ENCODE measurements at regions not wholly inside any gene's neighbourhood (a gene's known extent, or its start where the extent isn't known, plus 50 kb on each side); places are given as distances from the start of the nearest gene placed in this dataset.

DNA sequence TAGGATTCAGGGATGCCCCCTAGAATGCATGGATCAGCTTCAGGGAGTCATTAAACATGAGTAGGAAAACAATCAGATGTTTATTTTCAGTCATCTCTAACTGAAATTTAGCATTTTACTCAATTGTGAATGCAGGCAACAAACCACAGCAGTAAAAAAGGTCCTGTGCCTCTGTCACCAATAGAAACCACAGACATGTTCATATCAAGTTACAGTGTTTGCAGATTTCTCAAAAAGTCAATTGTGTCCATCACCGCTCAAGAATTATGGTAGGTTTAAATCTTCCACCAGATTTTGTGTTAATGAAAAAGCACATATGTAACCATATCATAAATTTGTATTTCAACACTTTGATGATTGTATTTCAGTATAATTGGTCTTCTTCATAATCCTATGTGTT is 68.4 kb upstream of the SLC1A1 start:
- TF ChIP-seq CTCF (IDR thresholded peaks at IDR 0.05; ENCODE audit: low read depth, low read length), result no peak
- no peak for TF ChIP-seq EZH2phosphoT487 (IDR thresholded peaks at IDR 0.05; ENCODE audit: low read depth)
- Histone ChIP-seq H2AFZ (ENCODE audit: low read depth, low read length) (no peak overlapping the region), H3K36me3 (replicated peaks; ENCODE audit: low read depth, low read length) (no peaks in the 10 kb centered on the region), H3K27ac (ENCODE audit: low read length) (no peak overlapping the region), H3K4me1 (ENCODE audit: low read length) (peaks cover 30% of the 10 kb centered on the region), H4K20me1 (ENCODE audit: insufficient read depth, low read length) (no peaks in the 10 kb centered on the region), H3K9me3 (ENCODE audit: insufficient read depth, low read length) (no peaks in the 10 kb centered on the region), H3K79me2 (ENCODE audit: low read length) (no peaks in the 10 kb centered on the region), H3K27me3 (ENCODE audit: low read depth, low read length) (no peaks in the 10 kb centered on the region), H3K9ac (ENCODE audit: low read length) (no peak overlapping the region), H3K4me2 (ENCODE audit: low read length) (no peak overlapping the region), H3K4me3 (ENCODE audit: low read length) (no peak overlapping the region)

DNA sequence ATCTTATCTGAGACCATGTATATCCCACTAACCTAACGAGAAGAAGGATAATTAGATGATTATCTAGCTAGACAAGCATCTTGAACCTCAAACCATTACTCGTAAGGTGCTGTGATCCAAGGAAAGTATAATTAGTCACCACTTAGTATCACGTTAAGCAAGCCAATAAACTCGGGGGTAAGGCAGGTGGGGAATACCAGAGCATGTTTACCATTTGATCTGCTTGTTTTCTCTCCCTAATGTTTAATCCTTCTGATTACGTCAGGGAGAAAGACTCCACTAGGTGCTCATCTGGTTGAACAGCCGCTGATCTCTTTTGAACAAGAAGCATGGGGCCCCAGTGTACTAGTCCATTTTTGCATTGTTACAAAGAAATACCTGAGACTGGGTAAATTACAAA is 69.9 kb upstream of the SLC1A1 start:
- Histone ChIP-seq H3K27me3 (ENCODE audit: low read depth, low read length) (no peaks in the 10 kb centered on the region), H3K36me3 (replicated peaks; ENCODE audit: low read depth, low read length) (no peaks in the 10 kb centered on the region), H3K9me3 (ENCODE audit: insufficient read depth, low read length) (no peaks in the 10 kb centered on the region), H3K79me2 (ENCODE audit: low read length) (no peaks in the 10 kb centered on the region), H3K9ac (ENCODE audit: low read length) (no peak overlapping the region), H2AFZ (ENCODE audit: low read depth, low read length) (no peak overlapping the region), H3K4me2 (ENCODE audit: low read length) (no peak overlapping the region), H3K27ac (ENCODE audit: low read length) (no peak overlapping the region), H4K20me1 (ENCODE audit: insufficient read depth, low read length) (no peaks in the 10 kb centered on the region), H3K4me1 (ENCODE audit: low read length) (peaks cover 19% of the 10 kb centered on the region), H3K4me3 (ENCODE audit: low read length) (no peak overlapping the region)
- no peak for TF ChIP-seq EZH2phosphoT487 (IDR thresholded peaks at IDR 0.05; ENCODE audit: low read depth)
- no peak for TF ChIP-seq CTCF (IDR thresholded peaks at IDR 0.05; ENCODE audit: low read depth, low read length)

- no peaks in the 10 kb centered on the region for H4K20me1 ChIP-seq (ENCODE audit: insufficient read depth, low read length)
- H3K4me2 ChIP-seq (ENCODE audit: low read length), result no peak overlapping the region
- no peaks in the 10 kb centered on the region for H3K79me2 ChIP-seq (ENCODE audit: low read length)
- no peaks in the 10 kb centered on the region for H3K36me3 ChIP-seq (replicated peaks; ENCODE audit: low read depth, low read length)
- no peak overlapping the region for H3K9ac ChIP-seq (ENCODE audit: low read length)
- H3K4me3 ChIP-seq (ENCODE audit: low read length), result no peak overlapping the region
- H3K27ac ChIP-seq (ENCODE audit: low read length), result no peak overlapping the region
- no peaks in the 10 kb centered on the region for H3K27me3 ChIP-seq (ENCODE audit: low read depth, low read length)
- TF ChIP-seq EZH2phosphoT487 (IDR thresholded peaks at IDR 0.05; ENCODE audit: low read depth) (no peak), CTCF (IDR thresholded peaks at IDR 0.05; ENCODE audit: low read depth, low read length) (no peak)
- no peak overlapping the region for H2AFZ ChIP-seq (ENCODE audit: low read depth, low read length)
- H3K4me1 ChIP-seq (ENCODE audit: low read length), result peaks cover 12% of the 10 kb centered on the region
- H3K9me3 ChIP-seq (ENCODE audit: insufficient read depth, low read length), result no peaks in the 10 kb centered on the region
These were observed 72.5 kb upstream of the SLC1A1 start for GRCh38 chr9:4417578-4418325.

- no peaks in the 10 kb centered on the region; the same call in 1 of the 2 replicates for H3K4me1 ChIP-seq (ENCODE audit: low read length)
- H3K79me2 ChIP-seq (ENCODE audit: low read length), result no peaks in the 10 kb centered on the region
- no peaks in the 10 kb centered on the region for H4K20me1 ChIP-seq (ENCODE audit: insufficient read depth, low read length)
- no peak overlapping the region for H3K9ac ChIP-seq (ENCODE audit: low read length)
- no peaks in the 10 kb centered on the region for H3K36me3 ChIP-seq (replicated peaks; ENCODE audit: low read depth, low read length)
- no peak overlapping the region for H2AFZ ChIP-seq (ENCODE audit: low read depth, low read length)
- no peaks in the 10 kb centered on the region for H3K9me3 ChIP-seq (ENCODE audit: insufficient read depth, low read length)
- no peaks in the 10 kb centered on the region for H3K27me3 ChIP-seq (ENCODE audit: low read depth, low read length)
- no peak overlapping the region for H3K27ac ChIP-seq (ENCODE audit: low read length)
- H3K4me3 ChIP-seq (ENCODE audit: low read length), result no peak overlapping the region
- no peak overlapping the region for H3K4me2 ChIP-seq (ENCODE audit: low read length)
- no peak for TF ChIP-seq EZH2phosphoT487 (IDR thresholded peaks at IDR 0.05; ENCODE audit: low read depth)
- no peak for TF ChIP-seq CTCF (IDR thresholded peaks at IDR 0.05; ENCODE audit: low read depth, low read length)
These were observed 73.8 kb upstream of the SLC1A1 start for GRCh38 chr9:4416467-4416866.

Data from OCI-LY3 (cell line).